Bronchial epithelial cell (primary cell): ENCODE measurements at regions not wholly inside any gene's neighbourhood (a gene's known extent, or its start where the extent isn't known, plus 50 kb on each side); places are given as distances from the start of the nearest gene placed in this dataset.

Source experiments
- DNase-seq: peaks from one replicate; pipeline ENCODE4 v3.0.0-alpha.2; 2010; ENCODE audit warnings: low read depth
- FAIRE-seq: peaks from 2 replicates; lab custom pipeline; 2011; peaks lifted over from hg19 to GRCh38; lab: Jason Lieb, UNC
- H3K27me3 ChIP-seq: 2 replicates; pipeline ENCODE4 v1.5.1; 2011; ENCODE audit warnings: low read length; ENCODE audit not compliant: control insufficient read depth, insufficient read depth
- H3K36me3 ChIP-seq: 2 replicates; pipeline ENCODE4 v1.5.1; 2011; ENCODE audit warnings: low read length; ENCODE audit not compliant: control insufficient read depth, insufficient read depth
- H3K4me3 ChIP-seq: 2 replicates; pipeline ENCODE4 v1.5.1; 2011; ENCODE audit warnings: mild to moderate bottlenecking, low read depth, low read length, control low read depth
- CTCF ChIP-seq: IDR thresholded peaks from 2 replicates; pipeline ENCODE4 v1.5.1; 2011; ENCODE audit warnings: mild to moderate bottlenecking, moderate library complexity, low read length, control low read depth, inconsistent platforms; ENCODE audit not compliant: insufficient read depth, severe bottlenecking

- Histone ChIP-seq H3K4me3 (no peak overlapping the region), H3K36me3 (no peaks in the 10 kb centered on the region), H3K27me3 (no peaks in the 10 kb centered on the region)
- no peak for TF ChIP-seq CTCF
- DNase-seq (no peak), FAIRE-seq (no peak)
Observed at GRCh38 chr13:80447747-80448146, 106.8 kb upstream of the SPRY2 start.

GRCh38 chr13:80444240-80445015 lies 103.5 kb upstream of the SPRY2 start:
- H3K27me3 ChIP-seq, result no peaks in the 10 kb centered on the region
- DNase-seq, result no peak
- no peak for FAIRE-seq
- no peak overlapping the region for H3K4me3 ChIP-seq
- H3K36me3 ChIP-seq, result no peaks in the 10 kb centered on the region
- no peak for TF ChIP-seq CTCF

- DNase-seq (no peak), FAIRE-seq (no peak)
- no peak overlapping the region for H3K4me3 ChIP-seq
- no peak for TF ChIP-seq CTCF
- H3K27me3 ChIP-seq, result no peaks in the 10 kb centered on the region
- no peaks in the 10 kb centered on the region for H3K36me3 ChIP-seq
Observed at GRCh38 chr13:80442609-80443008, 101.7 kb upstream of the SPRY2 start.

GRCh38 chr13:80441968-80442367 lies 101.0 kb upstream of the SPRY2 start:
- no peak for TF ChIP-seq CTCF
- no peak for FAIRE-seq

GRCh38 chr13:80438521-80438920 lies 97.6 kb upstream of the SPRY2 start:
- Histone ChIP-seq H3K4me3 (no peak overlapping the region), H3K36me3 (no peaks in the 10 kb centered on the region), H3K27me3 (no peaks in the 10 kb centered on the region)
- DNase-seq, result no peak
- TF ChIP-seq CTCF, result no peak
- FAIRE-seq, result no peak

More at GRCh38 chr13:80441968-80442367, 101.0 kb upstream of the SPRY2 start:
- H3K4me3 ChIP-seq, result no peak overlapping the region
- no peaks in the 10 kb centered on the region for H3K27me3 ChIP-seq
- DNase-seq, result no peak
- no peaks in the 10 kb centered on the region for H3K36me3 ChIP-seq

- no peaks in the 10 kb centered on the region for H3K27me3 ChIP-seq
- H3K4me3 ChIP-seq, result no peak overlapping the region
- no peak for FAIRE-seq
- no peak for DNase-seq
- no peaks in the 10 kb centered on the region for H3K36me3 ChIP-seq
- no peak for TF ChIP-seq CTCF
Observed at GRCh38 chr13:80437231-80437630, 96.3 kb upstream of the SPRY2 start.
